ENCODE measurements at regions not wholly inside any gene's neighbourhood (a gene's known extent, or its start where the extent isn't known, plus 50 kb on each side); places are given as distances from the start of the nearest gene placed in this dataset.

DNA sequence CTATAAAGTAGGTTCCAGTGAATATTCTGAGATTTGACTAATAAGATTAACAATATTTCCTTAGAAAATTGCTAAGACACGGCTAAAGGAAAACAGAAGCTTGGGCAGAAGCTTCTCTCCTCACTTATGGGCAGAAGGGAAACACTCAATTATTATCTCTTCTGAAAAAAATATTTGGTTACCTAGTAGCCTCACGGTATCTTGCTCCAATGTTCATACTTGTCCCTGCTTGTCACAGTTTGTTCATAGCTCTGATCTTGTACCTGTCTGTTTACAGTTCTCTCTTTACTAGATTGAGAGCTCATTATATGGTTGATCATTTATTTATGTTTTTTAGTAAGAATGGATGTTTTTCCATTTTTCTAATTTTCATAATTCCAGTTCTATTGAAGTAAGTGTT lies 458.0 kb upstream of the ATP2B1 start:
- no peak overlapping the region for H3K4me3 ChIP-seq (replicated peaks; ENCODE audit: low read depth, low read length)
- no peak for DNase-seq (ENCODE audit: extremely low read depth, low read depth)
- TF ChIP-seq, protein P1, sequence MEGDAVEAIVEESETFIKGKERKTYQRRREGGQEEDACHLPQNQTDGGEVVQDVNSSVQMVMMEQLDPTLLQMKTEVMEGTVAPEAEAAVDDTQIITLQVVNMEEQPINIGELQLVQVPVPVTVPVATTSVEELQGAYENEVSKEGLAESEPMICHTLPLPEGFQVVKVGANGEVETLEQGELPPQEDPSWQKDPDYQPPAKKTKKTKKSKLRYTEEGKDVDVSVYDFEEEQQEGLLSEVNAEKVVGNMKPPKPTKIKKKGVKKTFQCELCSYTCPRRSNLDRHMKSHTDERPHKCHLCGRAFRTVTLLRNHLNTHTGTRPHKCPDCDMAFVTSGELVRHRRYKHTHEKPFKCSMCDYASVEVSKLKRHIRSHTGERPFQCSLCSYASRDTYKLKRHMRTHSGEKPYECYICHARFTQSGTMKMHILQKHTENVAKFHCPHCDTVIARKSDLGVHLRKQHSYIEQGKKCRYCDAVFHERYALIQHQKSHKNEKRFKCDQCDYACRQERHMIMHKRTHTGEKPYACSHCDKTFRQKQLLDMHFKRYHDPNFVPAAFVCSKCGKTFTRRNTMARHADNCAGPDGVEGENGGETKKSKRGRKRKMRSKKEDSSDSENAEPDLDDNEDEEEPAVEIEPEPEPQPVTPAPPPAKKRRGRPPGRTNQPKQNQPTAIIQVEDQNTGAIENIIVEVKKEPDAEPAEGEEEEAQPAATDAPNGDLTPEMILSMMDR (IDR thresholded peaks at IDR 0.05; ENCODE audit: low read depth, low read length, missing control alignments): no peak

DNA sequence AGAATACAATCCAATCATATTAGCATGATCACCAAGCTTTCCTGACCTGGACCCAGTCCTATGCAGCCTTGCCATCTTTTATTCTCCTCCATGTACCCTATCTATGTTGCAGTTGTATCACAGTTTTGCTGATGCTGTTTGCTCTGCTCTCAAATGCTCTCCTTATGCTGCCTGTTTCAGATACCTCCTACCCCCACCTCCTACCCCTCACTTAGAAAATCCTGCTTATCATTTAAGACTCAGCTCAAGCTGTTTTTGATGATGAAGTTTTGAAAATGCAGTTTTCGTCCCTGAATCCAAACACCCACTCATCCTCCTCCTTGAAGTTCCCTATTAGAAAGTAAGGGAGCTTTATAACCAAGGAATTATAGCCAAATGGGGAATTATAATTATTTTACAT lies 457.4 kb upstream of the ATP2B1 start:
- TF ChIP-seq, protein P1 (IDR thresholded peaks at IDR 0.05; ENCODE audit: low read depth, low read length, missing control alignments): no peak
- H3K4me3 ChIP-seq (replicated peaks; ENCODE audit: low read depth, low read length): no peak overlapping the region
- no peak for DNase-seq (ENCODE audit: extremely low read depth, low read depth)

DNA sequence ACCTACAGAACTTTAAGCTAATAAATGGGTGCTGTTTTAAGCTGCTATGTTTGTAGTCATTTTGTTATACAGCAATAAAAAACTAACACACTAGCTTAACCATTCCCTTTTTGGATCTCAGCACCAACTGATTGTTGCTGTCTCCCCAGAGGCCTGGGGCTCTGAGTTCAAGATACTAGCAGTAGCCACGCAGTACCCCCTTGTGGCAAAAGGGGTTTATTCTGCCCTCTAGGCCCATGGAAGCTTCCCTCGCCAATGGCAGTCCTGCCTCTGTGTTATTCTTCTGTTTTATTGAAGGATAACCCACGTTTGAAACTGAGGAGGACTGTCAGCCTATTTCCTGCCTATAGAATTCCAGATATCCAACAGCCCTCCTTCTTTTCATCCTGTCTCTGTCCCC lies 455.3 kb upstream of the ATP2B1 start:
- no peak for DNase-seq (ENCODE audit: extremely low read depth, low read depth)
- TF ChIP-seq, protein P1 (IDR thresholded peaks at IDR 0.05; ENCODE audit: low read depth, low read length, missing control alignments): peak; percentile 17
- no peak overlapping the region for H3K4me3 ChIP-seq (replicated peaks; ENCODE audit: low read depth, low read length)

DNA sequence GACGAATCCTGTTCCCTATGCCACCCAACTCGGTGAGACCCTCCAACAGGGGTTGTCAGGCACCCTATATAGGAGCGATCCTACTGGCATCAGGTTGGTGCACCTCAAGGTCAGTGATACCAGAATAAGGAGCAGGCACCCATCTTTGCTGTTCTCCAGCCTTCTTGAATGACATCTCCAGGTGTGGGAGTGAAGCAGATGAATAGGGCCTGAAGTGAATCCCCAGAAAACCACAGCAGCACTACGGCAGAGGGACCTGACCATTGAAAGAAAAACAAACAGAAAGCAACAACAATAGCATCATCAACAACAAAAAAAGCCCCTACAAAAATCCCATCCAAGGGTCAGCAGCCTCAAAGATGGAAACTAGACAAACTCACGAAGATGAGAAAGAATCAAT lies 445.2 kb upstream of the ATP2B1 start:
- DNase-seq (ENCODE audit: extremely low read depth, low read depth): no peak
- TF ChIP-seq, protein P1 (IDR thresholded peaks at IDR 0.05; ENCODE audit: low read depth, low read length, missing control alignments): no peak
- no peak overlapping the region for H3K4me3 ChIP-seq (replicated peaks; ENCODE audit: low read depth, low read length)

DNA sequence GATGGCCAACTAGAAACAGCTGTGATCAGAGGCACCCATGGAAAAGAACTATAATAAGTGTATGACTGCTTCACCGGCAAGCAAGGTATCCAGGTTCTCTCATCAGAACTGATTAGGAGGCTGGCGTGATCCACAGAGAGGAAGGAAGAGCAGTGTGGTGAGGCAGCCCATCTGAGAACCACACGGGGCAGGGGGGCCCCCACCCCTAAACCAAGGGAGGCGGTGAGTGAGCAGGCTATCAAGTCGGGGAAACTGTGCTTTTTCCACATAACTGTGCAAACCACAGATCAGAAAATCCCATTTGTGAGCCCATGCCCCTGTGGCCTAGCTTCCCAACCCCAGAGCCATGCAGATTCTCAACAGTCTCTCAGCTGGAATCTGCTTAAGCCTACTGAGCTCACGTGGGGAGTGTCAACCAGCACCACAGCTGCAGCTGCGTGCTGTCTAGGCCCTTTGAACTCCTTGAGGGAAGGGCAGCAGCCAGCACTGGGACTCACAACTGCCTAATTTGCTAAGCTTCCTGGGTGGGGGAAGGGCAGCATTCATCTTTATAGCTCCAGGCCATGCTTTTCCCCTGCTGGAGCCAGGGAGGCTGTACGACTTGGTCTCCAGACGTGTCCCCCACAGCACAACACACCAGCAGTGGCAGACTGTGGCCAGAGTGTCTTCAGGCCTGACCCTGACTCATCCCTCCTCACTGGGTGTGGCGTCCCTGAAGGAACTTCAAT lies 444.4 kb upstream of the ATP2B1 start:
- peak; percentile 19 for DNase-seq (ENCODE audit: extremely low read depth, low read depth)
- no peak overlapping the region for H3K4me3 ChIP-seq (replicated peaks; ENCODE audit: low read depth, low read length)
- TF ChIP-seq, protein P1 (IDR thresholded peaks at IDR 0.05; ENCODE audit: low read depth, low read length, missing control alignments): no peak

DNA sequence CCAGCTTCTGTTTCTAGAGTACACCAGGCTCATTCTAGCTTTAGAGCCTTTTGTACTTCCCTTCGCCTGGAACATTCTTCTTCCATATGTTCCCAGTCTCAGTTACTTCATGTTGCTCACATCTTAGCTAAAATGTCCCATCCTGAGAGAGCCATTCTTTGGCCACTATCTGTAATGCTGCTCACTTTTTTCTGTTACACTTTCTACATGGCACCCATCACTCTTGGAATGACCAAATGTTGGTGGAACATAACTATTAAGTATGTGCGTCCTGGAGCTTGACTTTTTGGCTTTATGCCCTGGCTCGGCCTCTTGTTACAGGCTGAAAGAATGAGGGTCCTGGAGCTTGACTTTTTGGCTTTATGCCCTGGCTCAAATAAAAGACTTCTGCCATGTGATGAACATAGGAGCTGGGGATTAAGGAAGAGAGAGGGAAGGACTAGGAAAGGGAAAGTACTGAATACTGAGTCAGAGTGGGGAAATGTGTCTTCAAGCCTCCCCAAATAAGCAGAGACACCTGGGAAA lies 442.9 kb upstream of the ATP2B1 start:
- no peak for DNase-seq (ENCODE audit: extremely low read depth, low read depth)
- no peak overlapping the region for H3K4me3 ChIP-seq (replicated peaks; ENCODE audit: low read depth, low read length)
- TF ChIP-seq, protein P1 (IDR thresholded peaks at IDR 0.05; ENCODE audit: low read depth, low read length, missing control alignments): no peak
